ENCODE measurements at regions not wholly inside any gene's neighbourhood (a gene's known extent, or its start where the extent isn't known, plus 50 kb on each side); places are given as distances from the start of the nearest gene placed in this dataset.
"Not testable (repeated sequence)": the region's sequence is repeated elsewhere in the genome, so short reads cannot be mapped to it uniquely, and the experiment has no call there.

- in situ Hi-C loops (cut with HindIII; ENCODE audit: low pct_unique_long_range_greater_than_20kb, low sequenced_read_pairs) = no loop called here
- no peak for DNase-seq (ENCODE audit: low read depth, low spot score)
These were observed 101.7 kb downstream of the BMS1 start for GRCh38 chr10:42883993-42884983.

GRCh38 chr10:42885491-42886270, 103.1 kb downstream of the BMS1 start:
- no peak for DNase-seq (ENCODE audit: low read depth, low spot score)
- in situ Hi-C loops (cut with HindIII; ENCODE audit: low pct_unique_long_range_greater_than_20kb, low sequenced_read_pairs) = no loop called here

DNA sequence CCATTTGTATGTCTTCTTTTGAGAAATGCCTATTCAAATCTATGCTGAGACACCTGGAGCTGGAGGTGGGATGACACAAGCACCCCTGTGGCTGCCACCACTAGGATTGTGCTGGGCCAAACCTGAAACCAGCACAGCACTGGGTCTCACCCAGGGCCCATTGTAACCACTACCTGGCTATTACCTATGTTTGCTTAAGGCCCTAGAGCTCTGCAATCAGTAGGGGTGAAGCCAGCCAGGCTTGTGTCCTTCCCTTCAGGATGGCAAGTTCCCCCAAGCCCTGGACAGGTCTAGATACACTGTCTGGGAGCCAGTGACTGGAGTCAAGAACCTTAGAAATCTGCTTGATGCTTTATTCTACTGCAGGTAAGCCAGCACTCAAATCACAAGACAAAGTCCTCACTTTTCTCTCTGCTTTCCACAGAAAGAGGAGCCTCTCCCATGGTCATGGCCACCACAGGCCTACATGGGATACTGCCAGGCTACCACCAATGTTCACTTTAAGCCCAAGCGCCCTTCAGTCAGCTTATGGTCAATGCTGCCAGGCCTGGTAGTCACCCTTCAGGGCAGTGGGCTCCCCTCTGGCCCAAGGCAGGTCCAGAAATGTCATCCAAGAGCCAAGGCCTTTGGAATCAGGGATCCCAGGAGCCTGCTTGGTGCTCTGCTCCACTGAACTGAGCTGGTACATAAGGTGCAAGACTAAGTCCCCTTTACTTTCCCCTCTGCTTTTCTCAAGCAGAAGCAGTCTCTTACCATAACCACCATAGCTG, 105.3 kb downstream of the BMS1 start:
- in situ Hi-C loops (cut with HindIII; ENCODE audit: low pct_unique_long_range_greater_than_20kb, low sequenced_read_pairs) = no loop called here
- no peak for DNase-seq (ENCODE audit: low read depth, low spot score)

- in situ Hi-C loops (cut with HindIII; ENCODE audit: low pct_unique_long_range_greater_than_20kb, low sequenced_read_pairs) = no loop called here
- DNase-seq (ENCODE audit: low read depth, low spot score) = peak; percentile 84
These were observed 106.0 kb downstream of the BMS1 start for GRCh38 chr10:42888504-42889095.

DNA sequence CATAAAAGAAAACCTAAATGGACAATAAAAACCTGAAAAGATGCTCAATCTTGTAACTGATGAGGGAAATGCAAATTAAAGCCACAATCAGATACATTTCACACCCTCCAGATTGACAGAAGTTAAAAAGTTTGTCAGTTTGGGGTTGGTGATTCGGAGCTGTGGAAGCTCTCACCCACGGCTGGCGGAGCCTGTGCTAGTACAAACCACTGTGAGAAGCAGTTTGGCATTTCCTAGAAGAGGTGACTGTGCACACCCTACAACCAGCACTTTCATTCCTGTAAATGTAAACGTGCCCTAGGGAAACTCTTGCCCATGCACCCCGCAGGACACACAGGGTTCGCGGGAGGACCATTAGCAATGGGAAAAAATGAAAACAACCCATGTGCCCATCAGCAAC, 114.1 kb downstream of the BMS1 start:
- in situ Hi-C loops (cut with HindIII; ENCODE audit: low pct_unique_long_range_greater_than_20kb, low sequenced_read_pairs) = no loop called here
- no peak for DNase-seq (ENCODE audit: low read depth, low spot score)

- in situ Hi-C loops (cut with HindIII; ENCODE audit: low pct_unique_long_range_greater_than_20kb, low sequenced_read_pairs) = no loop called here
These were observed 115.7 kb downstream of the BMS1 start for GRCh38 chr10:42898037-42898960.

DNA sequence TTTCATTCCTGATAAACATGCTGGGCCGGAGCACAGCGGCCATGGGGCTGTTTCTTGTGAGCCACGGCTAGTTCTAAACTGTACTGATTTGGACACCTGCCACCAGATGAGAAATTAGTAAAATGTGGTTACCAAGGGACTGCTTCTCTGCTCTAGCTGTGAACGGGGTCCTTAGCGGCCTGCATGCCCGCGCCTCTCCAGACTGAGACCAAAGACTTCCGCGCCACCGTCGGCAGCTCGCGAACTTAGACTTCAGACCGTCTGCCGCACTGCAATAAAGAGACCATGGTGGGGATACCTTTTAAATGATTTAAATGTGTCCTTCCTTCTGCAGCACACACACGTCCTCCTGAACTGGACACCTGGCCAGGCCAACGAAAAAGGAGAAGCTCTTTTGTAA, 116.4 kb downstream of the BMS1 start:
- no peak for DNase-seq (ENCODE audit: low read depth, low spot score)
- in situ Hi-C loops (cut with HindIII; ENCODE audit: low pct_unique_long_range_greater_than_20kb, low sequenced_read_pairs) = no loop called here

More at GRCh38 chr10:42898037-42898960, 115.7 kb downstream of the BMS1 start:
- DNase-seq (ENCODE audit: low read depth, low spot score) = no peak

DNA sequence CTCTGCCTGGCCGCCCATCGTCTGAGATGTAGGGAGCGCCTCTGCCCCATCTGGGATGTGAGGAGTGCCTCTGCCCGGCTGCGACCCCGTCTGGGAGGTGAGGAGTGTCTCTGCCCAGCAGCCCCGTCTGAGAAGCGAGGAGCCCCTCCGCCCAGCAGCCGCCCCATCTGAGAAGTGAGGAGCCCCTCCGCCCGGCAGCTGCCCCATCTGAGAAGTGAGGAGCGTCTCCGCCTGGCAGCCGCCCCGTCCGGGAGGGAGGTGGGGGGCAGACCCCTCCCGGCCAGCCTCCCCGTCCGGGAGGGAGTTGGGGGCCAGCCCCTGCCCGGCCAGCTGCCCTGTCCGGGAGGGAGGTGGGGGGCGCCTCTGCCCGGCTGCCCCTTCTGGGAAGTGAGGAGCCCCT, 117.8 kb downstream of the BMS1 start:
- DNase-seq (ENCODE audit: low read depth, low spot score); in situ Hi-C loops (cut with HindIII; ENCODE audit: low pct_unique_long_range_greater_than_20kb, low sequenced_read_pairs): not testable (repeated sequence)

GRCh38 chr10:42911359-42911758, 128.8 kb downstream of the BMS1 start:
- in situ Hi-C loops (cut with HindIII; ENCODE audit: low pct_unique_long_range_greater_than_20kb, low sequenced_read_pairs) = no loop called here
- no peak for DNase-seq (ENCODE audit: low read depth, low spot score)

- DNase-seq (ENCODE audit: low read depth, low spot score) = no peak
- in situ Hi-C loops (cut with HindIII; ENCODE audit: low pct_unique_long_range_greater_than_20kb, low sequenced_read_pairs) = no loop called here
These were observed 134.4 kb downstream of the BMS1 start for GRCh38 chr10:42916974-42917373.

- no peak for DNase-seq (ENCODE audit: low read depth, low spot score)
- in situ Hi-C loops (cut with HindIII; ENCODE audit: low pct_unique_long_range_greater_than_20kb, low sequenced_read_pairs) = no loop called here
These were observed 135.2 kb downstream of the BMS1 start for GRCh38 chr10:42917821-42918220.

DNA sequence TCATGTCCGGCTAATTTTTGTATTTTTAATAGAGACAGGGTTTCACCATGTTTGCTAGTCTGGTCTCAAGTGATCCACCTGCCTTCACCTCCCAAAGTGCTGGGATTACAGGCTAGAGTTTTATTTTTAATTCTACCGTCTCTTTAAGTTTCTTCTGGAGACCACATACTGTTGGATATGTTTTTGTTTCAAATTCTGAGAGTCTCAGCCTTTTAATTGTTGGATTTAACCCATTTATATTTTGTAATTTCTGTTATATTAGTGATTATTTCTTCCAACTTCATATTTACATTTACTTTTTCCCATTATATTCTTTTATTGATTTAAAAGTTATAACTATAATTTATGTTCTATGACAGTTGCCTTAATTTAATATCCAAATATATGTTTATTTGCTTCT, 139.4 kb downstream of the BMS1 start:
- in situ Hi-C loops (cut with HindIII; ENCODE audit: low pct_unique_long_range_greater_than_20kb, low sequenced_read_pairs) = no loop called here
- no peak for DNase-seq (ENCODE audit: low read depth, low spot score)

GRCh38 chr10:42924484-42924883, 141.9 kb downstream of the BMS1 start:
- in situ Hi-C loops (cut with HindIII; ENCODE audit: low pct_unique_long_range_greater_than_20kb, low sequenced_read_pairs) = no loop called here

DNA sequence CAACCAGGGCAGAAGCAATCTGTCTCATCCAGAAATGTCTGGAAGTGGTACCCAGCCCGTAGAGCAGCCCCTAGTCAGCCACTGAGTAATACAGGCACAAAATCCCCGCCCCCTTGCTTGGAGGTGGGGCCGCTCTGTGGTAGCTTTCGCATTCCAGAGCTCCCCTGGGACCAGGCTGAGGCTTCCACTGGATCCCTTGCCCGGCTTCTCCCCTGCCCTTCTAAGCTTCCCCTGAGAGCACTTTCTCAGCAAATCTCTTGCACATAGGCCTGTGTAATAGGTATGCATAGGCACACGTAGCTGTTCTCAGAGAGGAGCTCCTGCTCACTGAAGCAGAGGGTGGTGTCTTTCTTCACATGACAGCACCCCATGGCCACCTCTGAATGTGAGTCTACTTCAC, 144.2 kb downstream of the BMS1 start:
- peak; percentile 21 for DNase-seq (ENCODE audit: low read depth, low spot score)

More at GRCh38 chr10:42924484-42924883, 141.9 kb downstream of the BMS1 start:
- no peak for DNase-seq (ENCODE audit: low read depth, low spot score)

DNA sequence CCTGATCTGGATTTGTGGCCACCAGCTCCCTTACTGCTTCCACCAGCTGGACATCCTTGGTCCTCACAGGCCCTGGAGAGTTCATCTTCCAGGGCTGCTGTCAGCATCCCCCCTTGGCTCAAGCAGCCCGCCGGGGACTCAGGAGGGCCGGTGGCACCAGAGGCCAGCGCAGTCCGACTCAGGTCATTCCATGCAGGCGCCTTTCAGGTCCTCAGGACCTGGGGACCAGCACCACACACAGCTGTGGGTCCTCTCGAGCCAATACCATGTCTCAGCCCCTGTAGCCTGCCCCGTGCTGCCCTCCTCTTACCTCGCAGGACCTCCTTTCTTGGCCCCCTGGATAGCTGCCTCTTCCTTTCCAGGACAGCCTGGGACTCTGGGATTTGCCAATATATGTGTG, 145.5 kb downstream of the BMS1 start:
- no peak for DNase-seq (ENCODE audit: low read depth, low spot score)
- in situ Hi-C loops (cut with HindIII; ENCODE audit: low pct_unique_long_range_greater_than_20kb, low sequenced_read_pairs) = no loop called here

More for the DNA sequence above, 144.2 kb downstream of the BMS1 start:
- in situ Hi-C loops (cut with HindIII; ENCODE audit: low pct_unique_long_range_greater_than_20kb, low sequenced_read_pairs) = no loop called here

DNA sequence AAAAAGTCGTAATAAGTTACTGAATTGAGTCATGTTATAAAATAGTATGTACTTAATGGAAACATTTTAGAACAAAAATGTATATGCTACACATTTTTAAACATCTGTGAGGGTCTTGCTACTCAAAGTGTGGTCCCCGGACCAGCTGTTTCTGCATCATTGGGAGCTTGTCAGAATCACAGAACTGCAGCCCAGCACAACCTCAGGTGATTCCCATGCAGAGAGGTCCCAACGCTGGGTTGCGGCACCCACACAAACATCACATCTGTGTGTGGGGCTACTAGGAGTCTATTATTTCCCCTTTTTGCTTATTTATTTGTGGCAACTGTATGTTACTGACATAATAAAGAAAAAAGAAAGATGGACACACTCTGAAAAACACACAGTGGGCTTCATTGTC, 146.6 kb downstream of the BMS1 start:
- DNase-seq (ENCODE audit: low read depth, low spot score) = no peak
- in situ Hi-C loops (cut with HindIII; ENCODE audit: low pct_unique_long_range_greater_than_20kb, low sequenced_read_pairs) = no loop called here

DNA sequence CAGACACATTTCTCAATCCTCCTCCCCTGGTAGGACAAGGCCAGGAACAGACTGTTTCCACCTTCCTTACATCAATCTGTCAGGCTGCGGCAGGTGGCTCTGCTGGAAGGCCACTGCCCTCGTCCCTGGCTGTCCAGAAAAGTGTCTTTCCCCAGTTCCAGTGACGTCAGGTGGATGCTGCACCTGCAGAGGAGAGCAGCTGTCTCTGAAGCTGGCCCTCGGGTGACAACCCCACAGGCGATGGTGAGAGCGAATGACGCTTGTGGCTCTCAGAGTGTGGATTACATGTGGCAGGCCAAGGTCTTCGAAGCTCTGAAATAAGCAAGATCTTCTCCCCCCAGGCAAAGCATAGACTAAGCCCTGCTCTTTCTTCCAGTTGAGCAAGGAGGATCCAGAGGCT, 146.9 kb upstream of the RET start:
- in situ Hi-C loops (cut with HindIII; ENCODE audit: low pct_unique_long_range_greater_than_20kb, low sequenced_read_pairs) = no loop called here

More for the DNA sequence above, 146.9 kb upstream of the RET start:
- no peak for DNase-seq (ENCODE audit: low read depth, low spot score)
